ENCODE measurements at regions not wholly inside any gene's neighbourhood (a gene's known extent, or its start where the extent isn't known, plus 50 kb on each side); places are given as distances from the start of the nearest gene placed in this dataset.

- TF ChIP-seq CTCF (IDR thresholded peaks at IDR 0.05) = no peak
These were observed 204.2 kb upstream of the HMGA2 start for GRCh38 chr12:65620046-65620445.

- TF ChIP-seq CTCF (IDR thresholded peaks at IDR 0.05) = no peak
These were observed 202.2 kb upstream of the HMGA2 start for GRCh38 chr12:65622056-65622455.

- no peak for TF ChIP-seq CTCF (IDR thresholded peaks at IDR 0.05)
These were observed 200.8 kb upstream of the HMGA2 start for GRCh38 chr12:65623507-65623906.

- TF ChIP-seq CTCF (IDR thresholded peaks at IDR 0.05) = no peak
These were observed 199.7 kb upstream of the HMGA2 start for GRCh38 chr12:65624554-65625086.

GRCh38 chr12:65628061-65628460 is 196.2 kb upstream of the HMGA2 start:
- TF ChIP-seq CTCF (IDR thresholded peaks at IDR 0.05) = no peak

GRCh38 chr12:65630555-65630954 is 193.7 kb upstream of the HMGA2 start:
- no peak for TF ChIP-seq CTCF (IDR thresholded peaks at IDR 0.05)

GRCh38 chr12:65631621-65632111 is 192.6 kb upstream of the HMGA2 start:
- TF ChIP-seq CTCF (IDR thresholded peaks at IDR 0.05) = no peak

Measured in LNCAP (cell line).